Activated CD8-positive, alpha-beta T cell treated with anti-CD3 and anti-CD28 coated beads, Interleukin-2, amount 10 ng/mL, durations not matched to agents 7 days and 5 days (primary cell): ENCODE measurements at regions not wholly inside any gene's neighbourhood (a gene's known extent, or its start where the extent isn't known, plus 50 kb on each side); places are given as distances from the start of the nearest gene placed in this dataset.
"Not testable (repeated sequence)": the region's sequence is repeated elsewhere in the genome, so short reads cannot be mapped to it uniquely, and the experiment has no call there.

Experiments
- ATAC-seq: fragments of 150-1000 bp; cut with Tn5 transposase; one replicate; pipeline ENCODE4 v1.10.0; 2021; ENCODE audit warnings: moderate library complexity
- CTCF ChIA-PET: fragments of 350-600 bp; sonication (Branson Sonifier 250); formaldehyde crosslinking; loops from one replicate; lab custom pipeline; 2021; ENCODE audit warnings: antibody characterized with exemption; lab: Charles Lee
- POLR2A ChIA-PET: fragments of 350-600 bp; sonication (Branson Sonifier 250); formaldehyde crosslinking; loops from one replicate; lab custom pipeline; 2021; ENCODE audit warnings: antibody characterized with exemption; lab: Charles Lee
- DNase-seq: peaks from one replicate; pipeline ENCODE4 v3.0.0-alpha.2; 2020
- H3K27ac Mint-ChIP-seq: one replicate; pipeline ENCODE4 v1.8.0; 2021; ENCODE audit warnings: mild to moderate bottlenecking, mixed read lengths
- H3K27me3 Mint-ChIP-seq: one replicate; pipeline ENCODE4 v1.8.0; 2021; ENCODE audit warnings: low read depth, mixed read lengths
- H3K36me3 Mint-ChIP-seq: one replicate; pipeline ENCODE4 v1.8.0; 2021; ENCODE audit warnings: low read depth, mixed read lengths
- H3K4me1 Mint-ChIP-seq: one replicate; pipeline ENCODE4 v1.8.0; 2021; ENCODE audit warnings: low read depth, mixed read lengths
- H3K4me3 Mint-ChIP-seq: one replicate; pipeline ENCODE4 v1.8.0; 2021; ENCODE audit warnings: mild to moderate bottlenecking, mixed read lengths
- H3K9me3 Mint-ChIP-seq: one replicate; pipeline ENCODE4 v1.8.0; 2022; ENCODE audit warnings: mixed read lengths; ENCODE audit not compliant: insufficient read depth

- H3K36me3 Mint-ChIP-seq, H3K27me3 Mint-ChIP-seq, POLR2A ChIA-PET, DNase-seq, H3K4me1 Mint-ChIP-seq, H3K4me3 Mint-ChIP-seq, CTCF ChIA-PET, H3K9me3 Mint-ChIP-seq, ATAC-seq, H3K27ac Mint-ChIP-seq: not testable (repeated sequence)
These were observed 2937.0 kb downstream of the RPIA start for GRCh38 chr2:91628471-91628870.

GRCh38 chr2:91657193-91657592 lies 2965.7 kb downstream of the RPIA start:
- POLR2A ChIA-PET, CTCF ChIA-PET, H3K4me3 Mint-ChIP-seq, ATAC-seq, H3K36me3 Mint-ChIP-seq, H3K27me3 Mint-ChIP-seq, DNase-seq, H3K4me1 Mint-ChIP-seq, H3K9me3 Mint-ChIP-seq, H3K27ac Mint-ChIP-seq: not testable (repeated sequence)

GRCh38 chr2:91658336-91658735 lies 2966.9 kb downstream of the RPIA start:
- H3K9me3 Mint-ChIP-seq, H3K36me3 Mint-ChIP-seq, POLR2A ChIA-PET, H3K27ac Mint-ChIP-seq, CTCF ChIA-PET, H3K4me1 Mint-ChIP-seq, DNase-seq, H3K4me3 Mint-ChIP-seq, H3K27me3 Mint-ChIP-seq, ATAC-seq: not testable (repeated sequence)

GRCh38 chr2:91659189-91659916 lies 2967.9 kb downstream of the RPIA start:
- H3K36me3 Mint-ChIP-seq, H3K4me3 Mint-ChIP-seq, POLR2A ChIA-PET, H3K9me3 Mint-ChIP-seq, DNase-seq, H3K27me3 Mint-ChIP-seq, H3K4me1 Mint-ChIP-seq, ATAC-seq, CTCF ChIA-PET, H3K27ac Mint-ChIP-seq: not testable (repeated sequence)

GRCh38 chr2:91659917-91660275 lies 2968.4 kb downstream of the RPIA start:
- POLR2A ChIA-PET, result not testable (repeated sequence)

GRCh38 chr2:91667341-91667740 lies 2975.9 kb downstream of the RPIA start:
- H3K9me3 Mint-ChIP-seq, H3K27me3 Mint-ChIP-seq, H3K4me1 Mint-ChIP-seq, H3K4me3 Mint-ChIP-seq, DNase-seq, ATAC-seq, H3K36me3 Mint-ChIP-seq, H3K27ac Mint-ChIP-seq, POLR2A ChIA-PET, CTCF ChIA-PET: not testable (repeated sequence)

More at GRCh38 chr2:91659917-91660275, 2968.4 kb downstream of the RPIA start:
- H3K4me1 Mint-ChIP-seq, CTCF ChIA-PET, H3K27me3 Mint-ChIP-seq, H3K27ac Mint-ChIP-seq, DNase-seq, H3K36me3 Mint-ChIP-seq, H3K9me3 Mint-ChIP-seq: not testable (repeated sequence)
- H3K4me3 Mint-ChIP-seq, result peak overlapping the region; percentile 64
- ATAC-seq, result peak; percentile 100

GRCh38 chr2:91685541-91685940 lies 2994.1 kb downstream of the RPIA start:
- POLR2A ChIA-PET, H3K4me3 Mint-ChIP-seq, H3K9me3 Mint-ChIP-seq, H3K27me3 Mint-ChIP-seq, H3K4me1 Mint-ChIP-seq, H3K36me3 Mint-ChIP-seq, H3K27ac Mint-ChIP-seq, ATAC-seq, DNase-seq, CTCF ChIA-PET: not testable (repeated sequence)

GRCh38 chr2:91686046-91686445 lies 2994.6 kb downstream of the RPIA start:
- H3K4me1 Mint-ChIP-seq, H3K9me3 Mint-ChIP-seq, ATAC-seq, DNase-seq, H3K27me3 Mint-ChIP-seq, H3K4me3 Mint-ChIP-seq, H3K27ac Mint-ChIP-seq, POLR2A ChIA-PET, CTCF ChIA-PET, H3K36me3 Mint-ChIP-seq: not testable (repeated sequence)
